ENCODE measurements at regions not wholly inside any gene's neighbourhood (a gene's known extent, or its start where the extent isn't known, plus 50 kb on each side); places are given as distances from the start of the nearest gene placed in this dataset.

DNA sequence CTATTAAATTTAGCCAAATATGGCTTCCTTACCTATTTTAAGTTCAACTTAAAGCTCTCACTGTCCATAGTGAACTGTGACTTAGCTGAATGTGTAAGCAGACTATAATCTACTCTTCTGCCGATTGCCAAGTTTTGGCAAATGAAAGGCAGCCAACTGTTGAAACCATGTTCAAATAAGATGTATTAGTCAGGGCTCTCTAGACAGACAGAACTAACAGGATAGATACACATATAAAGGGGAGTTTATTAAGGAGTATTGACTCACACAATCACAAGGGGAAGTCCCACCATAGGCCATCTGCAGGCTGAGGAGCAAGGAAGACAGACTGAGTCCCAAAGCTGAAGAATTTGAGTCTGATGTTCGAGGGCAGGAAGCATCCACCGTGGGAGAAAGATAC, 837.7 kb upstream of the AUTS2 start:
- TF ChIP-seq, protein P1, sequence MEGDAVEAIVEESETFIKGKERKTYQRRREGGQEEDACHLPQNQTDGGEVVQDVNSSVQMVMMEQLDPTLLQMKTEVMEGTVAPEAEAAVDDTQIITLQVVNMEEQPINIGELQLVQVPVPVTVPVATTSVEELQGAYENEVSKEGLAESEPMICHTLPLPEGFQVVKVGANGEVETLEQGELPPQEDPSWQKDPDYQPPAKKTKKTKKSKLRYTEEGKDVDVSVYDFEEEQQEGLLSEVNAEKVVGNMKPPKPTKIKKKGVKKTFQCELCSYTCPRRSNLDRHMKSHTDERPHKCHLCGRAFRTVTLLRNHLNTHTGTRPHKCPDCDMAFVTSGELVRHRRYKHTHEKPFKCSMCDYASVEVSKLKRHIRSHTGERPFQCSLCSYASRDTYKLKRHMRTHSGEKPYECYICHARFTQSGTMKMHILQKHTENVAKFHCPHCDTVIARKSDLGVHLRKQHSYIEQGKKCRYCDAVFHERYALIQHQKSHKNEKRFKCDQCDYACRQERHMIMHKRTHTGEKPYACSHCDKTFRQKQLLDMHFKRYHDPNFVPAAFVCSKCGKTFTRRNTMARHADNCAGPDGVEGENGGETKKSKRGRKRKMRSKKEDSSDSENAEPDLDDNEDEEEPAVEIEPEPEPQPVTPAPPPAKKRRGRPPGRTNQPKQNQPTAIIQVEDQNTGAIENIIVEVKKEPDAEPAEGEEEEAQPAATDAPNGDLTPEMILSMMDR (IDR thresholded peaks at IDR 0.05; ENCODE audit: insufficient read depth, low read depth, low read length), result no peak
- TF ChIP-seq EZH2 (IDR thresholded peaks at IDR 0.05; ENCODE audit: insufficient read depth, low read length), result no peak

All from astrocyte (in vitro differentiated cells and primary cell).